ENCODE measurements at regions not wholly inside any gene's neighbourhood (a gene's known extent, or its start where the extent isn't known, plus 50 kb on each side); places are given as distances from the start of the nearest gene placed in this dataset.

- CTCF ChIA-PET: no interaction called here
- H3K4me3 ChIP-seq (ENCODE audit: low read depth, low read length): no peak overlapping the region
- TF ChIP-seq, protein P1, sequence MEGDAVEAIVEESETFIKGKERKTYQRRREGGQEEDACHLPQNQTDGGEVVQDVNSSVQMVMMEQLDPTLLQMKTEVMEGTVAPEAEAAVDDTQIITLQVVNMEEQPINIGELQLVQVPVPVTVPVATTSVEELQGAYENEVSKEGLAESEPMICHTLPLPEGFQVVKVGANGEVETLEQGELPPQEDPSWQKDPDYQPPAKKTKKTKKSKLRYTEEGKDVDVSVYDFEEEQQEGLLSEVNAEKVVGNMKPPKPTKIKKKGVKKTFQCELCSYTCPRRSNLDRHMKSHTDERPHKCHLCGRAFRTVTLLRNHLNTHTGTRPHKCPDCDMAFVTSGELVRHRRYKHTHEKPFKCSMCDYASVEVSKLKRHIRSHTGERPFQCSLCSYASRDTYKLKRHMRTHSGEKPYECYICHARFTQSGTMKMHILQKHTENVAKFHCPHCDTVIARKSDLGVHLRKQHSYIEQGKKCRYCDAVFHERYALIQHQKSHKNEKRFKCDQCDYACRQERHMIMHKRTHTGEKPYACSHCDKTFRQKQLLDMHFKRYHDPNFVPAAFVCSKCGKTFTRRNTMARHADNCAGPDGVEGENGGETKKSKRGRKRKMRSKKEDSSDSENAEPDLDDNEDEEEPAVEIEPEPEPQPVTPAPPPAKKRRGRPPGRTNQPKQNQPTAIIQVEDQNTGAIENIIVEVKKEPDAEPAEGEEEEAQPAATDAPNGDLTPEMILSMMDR (IDR thresholded peaks at IDR 0.05; ENCODE audit: low read depth, low read length): no peak
- no peak overlapping the region for H3K27ac ChIP-seq (ENCODE audit: low read depth, low read length)
- POLR2A ChIA-PET: no interaction called here
- H3K27me3 ChIP-seq (ENCODE audit: control insufficient read depth, insufficient read depth, low read length): no peaks in the 10 kb centered on the region
- DNase-seq (ENCODE audit: low read depth, low spot score): no peak
- H3K9me3 ChIP-seq (ENCODE audit: control insufficient read depth, insufficient read depth, low read length): no peaks in the 10 kb centered on the region
Observed at GRCh38 chr3:144129536-144130214, 158.1 kb downstream of the DIPK2A start.

DNA sequence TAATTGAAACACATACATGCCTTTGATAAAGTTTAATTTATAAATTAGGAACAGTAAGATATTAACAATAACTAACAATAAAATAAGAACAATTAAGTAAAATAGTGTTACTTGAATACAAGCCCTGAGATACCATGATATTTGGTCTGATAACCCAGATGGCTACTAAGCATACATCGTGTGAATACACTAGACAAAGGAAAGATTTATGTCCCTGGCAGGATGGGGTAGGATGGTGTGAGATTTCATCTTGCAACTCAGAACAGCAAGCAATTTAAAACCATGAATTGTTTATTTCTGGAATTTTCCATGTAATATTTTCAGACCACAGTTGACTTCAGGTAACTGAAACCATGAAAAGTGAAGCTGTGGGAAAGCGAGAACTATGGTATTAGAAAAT lies 169.5 kb downstream of the DIPK2A start:
- CTCF ChIA-PET: no interaction called here

DNA sequence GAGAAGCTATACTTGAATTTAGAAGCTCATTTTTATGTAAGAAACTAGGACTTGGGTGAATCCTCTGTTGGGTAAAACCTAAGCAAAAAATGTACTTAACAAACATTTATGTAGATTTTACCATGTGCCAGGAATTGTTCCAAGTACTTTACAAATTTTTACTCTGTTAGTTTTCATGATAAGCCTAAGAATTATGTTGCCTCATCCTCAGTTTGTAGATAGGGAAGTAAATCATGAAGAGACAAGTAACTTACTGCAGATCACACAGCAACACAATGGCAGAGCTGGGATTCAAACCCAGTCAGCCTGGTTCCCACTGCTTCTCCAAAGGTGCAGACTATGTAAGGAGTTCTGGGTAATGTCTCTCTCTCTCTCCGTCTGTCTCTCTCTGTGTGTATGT lies 169.9 kb downstream of the DIPK2A start:
- no peaks in the 10 kb centered on the region for H3K27me3 ChIP-seq (ENCODE audit: control insufficient read depth, insufficient read depth, low read length)
- POLR2A ChIA-PET: interaction anchor here (0.6 to 3.4 kb wide), 2 partner anchors 88 to 170 kb away, joined by 4 to 17 read pairs; partner anchors contain the start of gene DIPK2A
- DNase-seq (ENCODE audit: low read depth, low spot score): no peak
- H3K4me3 ChIP-seq (ENCODE audit: low read depth, low read length): no peak overlapping the region
- H3K27ac ChIP-seq (ENCODE audit: low read depth, low read length): peak overlapping the region; percentile 93
- CTCF ChIA-PET: interaction anchor here (1.1 kb wide), 1 partner anchor 170 kb away, joined by 3 read pairs; the partner anchor contains the start of gene DIPK2A
- TF ChIP-seq, protein P1 (IDR thresholded peaks at IDR 0.05; ENCODE audit: low read depth, low read length): no peak
- H3K9me3 ChIP-seq (ENCODE audit: control insufficient read depth, insufficient read depth, low read length): no peaks in the 10 kb centered on the region

More for the DNA sequence above, 169.5 kb downstream of the DIPK2A start:
- H3K27me3 ChIP-seq (ENCODE audit: control insufficient read depth, insufficient read depth, low read length): no peaks in the 10 kb centered on the region
- H3K4me3 ChIP-seq (ENCODE audit: low read depth, low read length): no peak overlapping the region
- no peak for DNase-seq (ENCODE audit: low read depth, low spot score)
- POLR2A ChIA-PET: interaction anchor here (0.6 to 3.4 kb wide), 2 partner anchors 88 to 169 kb away, joined by 4 to 17 read pairs; partner anchors contain the start of gene DIPK2A
- no peaks in the 10 kb centered on the region for H3K9me3 ChIP-seq (ENCODE audit: control insufficient read depth, insufficient read depth, low read length)
- TF ChIP-seq, protein P1 (IDR thresholded peaks at IDR 0.05; ENCODE audit: low read depth, low read length): no peak
- H3K27ac ChIP-seq (ENCODE audit: low read depth, low read length): no peak overlapping the region

- DNase-seq (ENCODE audit: low read depth, low spot score): peak; percentile 48
- Histone ChIP-seq H3K27me3 (ENCODE audit: control insufficient read depth, insufficient read depth, low read length) (no peaks in the 10 kb centered on the region), H3K27ac (ENCODE audit: low read depth, low read length) (peak overlapping the region; percentile 93), H3K4me3 (ENCODE audit: low read depth, low read length) (peak overlapping the region; percentile 0; the same call in 1 of the 2 replicates), H3K9me3 (ENCODE audit: control insufficient read depth, insufficient read depth, low read length) (no peaks in the 10 kb centered on the region)
- ChIA-PET POLR2A (interaction anchor here (3.4 kb wide), 1 partner anchor 171 kb away, joined by 17 read pairs; the partner anchor contains the start of gene DIPK2A), CTCF (interaction anchor here (1.0 to 1.3 kb wide), 3 partner anchors 166 to 171 kb away, joined by 3 to 4 read pairs (median 3); partner anchors contain the start of gene DIPK2A)
- TF ChIP-seq, protein P1 (IDR thresholded peaks at IDR 0.05; ENCODE audit: low read depth, low read length): no peak
Observed at GRCh38 chr3:144142151-144142840, 170.7 kb downstream of the DIPK2A start.

GRCh38 chr3:144148356-144148755 lies 176.7 kb downstream of the DIPK2A start:
- H3K9me3 ChIP-seq (ENCODE audit: control insufficient read depth, insufficient read depth, low read length): no peaks in the 10 kb centered on the region
- H3K4me3 ChIP-seq (ENCODE audit: low read depth, low read length): no peak overlapping the region
- no peaks in the 10 kb centered on the region for H3K27me3 ChIP-seq (ENCODE audit: control insufficient read depth, insufficient read depth, low read length)
- no peak overlapping the region for H3K27ac ChIP-seq (ENCODE audit: low read depth, low read length)
- POLR2A ChIA-PET: no interaction called here
- CTCF ChIA-PET: no interaction called here
- TF ChIP-seq, protein P1 (IDR thresholded peaks at IDR 0.05; ENCODE audit: low read depth, low read length): no peak
- DNase-seq (ENCODE audit: low read depth, low spot score): no peak
